ENCODE measurements at regions not wholly inside any gene's neighbourhood (a gene's known extent, or its start where the extent isn't known, plus 50 kb on each side); places are given as distances from the start of the nearest gene placed in this dataset.

- ATAC-seq (no peak), DNase-seq (no peak)
- H3K4me3 ChIP-seq, result no peak overlapping the region
- H3K27ac ChIP-seq, result no peak overlapping the region
- H3K36me3 ChIP-seq, result no peaks in the 10 kb centered on the region
- intact Hi-C loops (cut with DNase I), result no loop called here
- no peaks in the 10 kb centered on the region for H3K27me3 ChIP-seq
- no peaks in the 10 kb centered on the region for H3K9me3 ChIP-seq
- TF ChIP-seq, protein P1, sequence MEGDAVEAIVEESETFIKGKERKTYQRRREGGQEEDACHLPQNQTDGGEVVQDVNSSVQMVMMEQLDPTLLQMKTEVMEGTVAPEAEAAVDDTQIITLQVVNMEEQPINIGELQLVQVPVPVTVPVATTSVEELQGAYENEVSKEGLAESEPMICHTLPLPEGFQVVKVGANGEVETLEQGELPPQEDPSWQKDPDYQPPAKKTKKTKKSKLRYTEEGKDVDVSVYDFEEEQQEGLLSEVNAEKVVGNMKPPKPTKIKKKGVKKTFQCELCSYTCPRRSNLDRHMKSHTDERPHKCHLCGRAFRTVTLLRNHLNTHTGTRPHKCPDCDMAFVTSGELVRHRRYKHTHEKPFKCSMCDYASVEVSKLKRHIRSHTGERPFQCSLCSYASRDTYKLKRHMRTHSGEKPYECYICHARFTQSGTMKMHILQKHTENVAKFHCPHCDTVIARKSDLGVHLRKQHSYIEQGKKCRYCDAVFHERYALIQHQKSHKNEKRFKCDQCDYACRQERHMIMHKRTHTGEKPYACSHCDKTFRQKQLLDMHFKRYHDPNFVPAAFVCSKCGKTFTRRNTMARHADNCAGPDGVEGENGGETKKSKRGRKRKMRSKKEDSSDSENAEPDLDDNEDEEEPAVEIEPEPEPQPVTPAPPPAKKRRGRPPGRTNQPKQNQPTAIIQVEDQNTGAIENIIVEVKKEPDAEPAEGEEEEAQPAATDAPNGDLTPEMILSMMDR (IDR thresholded peaks at IDR 0.05), result no peak
- no peaks in the 10 kb centered on the region for H3K4me1 ChIP-seq
These were observed 607.2 kb downstream of the EFNA5 start for GRCh38 chr5:107063511-107063910.

DNA sequence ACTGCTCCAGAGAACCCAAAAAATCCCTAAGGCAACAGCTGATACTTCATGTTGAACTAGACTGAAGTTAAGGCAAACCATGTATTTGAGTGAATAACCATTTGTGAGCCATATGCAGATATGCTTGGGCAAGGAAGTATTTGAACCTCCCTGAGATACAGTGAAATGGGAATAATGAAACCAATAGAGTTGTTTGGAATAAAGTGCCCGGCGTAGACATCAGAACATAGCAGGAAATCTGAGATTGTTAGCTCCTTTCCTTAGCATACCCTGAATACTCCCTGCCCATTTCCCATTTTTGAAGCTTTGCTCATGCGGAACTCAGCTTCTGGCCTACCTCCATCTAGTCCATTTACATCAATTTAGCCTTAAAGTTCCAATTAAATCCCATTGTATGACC, 611.9 kb downstream of the EFNA5 start:
- ATAC-seq (no peak), DNase-seq (no peak)
- H3K27me3 ChIP-seq, result no peaks in the 10 kb centered on the region
- intact Hi-C loops (cut with DNase I), result no loop called here
- no peak overlapping the region for H3K27ac ChIP-seq
- no peak overlapping the region for H3K4me3 ChIP-seq
- no peaks in the 10 kb centered on the region for H3K36me3 ChIP-seq
- H3K9me3 ChIP-seq, result no peaks in the 10 kb centered on the region
- no peaks in the 10 kb centered on the region for H3K4me1 ChIP-seq
- TF ChIP-seq, protein P1 (IDR thresholded peaks at IDR 0.05), result no peak

DNA sequence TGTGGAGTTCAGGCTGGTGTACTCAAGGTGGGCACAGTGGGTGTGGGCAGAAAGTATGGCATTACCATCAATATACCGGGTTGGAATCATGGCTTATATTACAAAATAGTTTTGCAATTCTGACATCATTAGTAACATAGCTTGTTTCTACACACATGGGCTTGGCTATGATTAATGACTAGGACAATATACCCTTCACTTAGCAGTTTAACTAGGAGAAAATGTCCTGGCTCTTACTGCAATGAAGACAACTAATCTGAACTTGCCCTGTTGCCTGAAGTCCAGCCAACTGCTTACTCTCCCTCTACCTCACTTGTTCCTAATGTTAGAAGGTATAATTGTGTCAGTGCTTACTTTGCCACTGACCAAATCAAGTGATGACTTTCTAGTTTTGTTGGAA, 612.5 kb downstream of the EFNA5 start:
- ATAC-seq, result no peak

GRCh38 chr5:107056278-107056677, 614.5 kb downstream of the EFNA5 start:
- no peaks in the 10 kb centered on the region for H3K27me3 ChIP-seq
- H3K4me3 ChIP-seq, result no peak overlapping the region
- no peak overlapping the region for H3K27ac ChIP-seq
- ATAC-seq, result no peak
- H3K4me1 ChIP-seq, result no peaks in the 10 kb centered on the region
- TF ChIP-seq, protein P1 (IDR thresholded peaks at IDR 0.05), result no peak
- no peaks in the 10 kb centered on the region for H3K9me3 ChIP-seq
- DNase-seq, result no peak
- H3K36me3 ChIP-seq, result no peaks in the 10 kb centered on the region
- intact Hi-C loops (cut with DNase I), result no loop called here

More for the DNA sequence above, 612.5 kb downstream of the EFNA5 start:
- intact Hi-C loops (cut with DNase I), result no loop called here
- no peak overlapping the region for H3K4me3 ChIP-seq
- TF ChIP-seq, protein P1 (IDR thresholded peaks at IDR 0.05), result no peak
- H3K9me3 ChIP-seq, result no peaks in the 10 kb centered on the region
- H3K4me1 ChIP-seq, result no peaks in the 10 kb centered on the region
- no peak for DNase-seq
- no peak overlapping the region for H3K27ac ChIP-seq
- no peaks in the 10 kb centered on the region for H3K36me3 ChIP-seq
- H3K27me3 ChIP-seq, result no peaks in the 10 kb centered on the region

DNA sequence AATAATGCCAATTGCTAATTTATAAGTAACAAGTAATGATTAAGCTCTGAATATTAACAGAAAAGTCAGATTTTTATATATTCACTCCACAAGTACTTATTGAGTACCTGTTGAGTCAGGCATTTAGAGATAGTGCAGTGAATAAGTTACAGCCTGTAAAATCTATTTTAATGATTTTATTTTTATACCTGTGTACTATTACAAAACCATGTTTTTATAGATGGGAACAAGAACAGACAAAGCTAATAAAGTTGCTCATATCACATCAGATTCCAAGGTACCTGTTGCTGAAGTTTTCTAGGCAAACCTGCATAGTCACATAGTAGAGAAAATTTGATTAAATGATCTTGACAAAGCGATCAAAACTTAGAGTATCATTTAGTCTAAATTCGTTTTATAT, 623.7 kb downstream of the EFNA5 start:
- H3K9me3 ChIP-seq, result no peaks in the 10 kb centered on the region
- intact Hi-C loops (cut with DNase I), result no loop called here
- H3K27ac ChIP-seq, result no peak overlapping the region
- DNase-seq, result no peak
- no peaks in the 10 kb centered on the region for H3K27me3 ChIP-seq
- H3K36me3 ChIP-seq, result no peaks in the 10 kb centered on the region
- no peak for ATAC-seq
- no peaks in the 10 kb centered on the region for H3K4me1 ChIP-seq
- TF ChIP-seq, protein P1 (IDR thresholded peaks at IDR 0.05), result no peak
- no peak overlapping the region for H3K4me3 ChIP-seq

- intact Hi-C loops (cut with DNase I), result no loop called here
- Histone ChIP-seq H3K27ac (no peak overlapping the region), H3K36me3 (no peaks in the 10 kb centered on the region), H3K9me3 (no peaks in the 10 kb centered on the region), H3K4me1 (no peaks in the 10 kb centered on the region), H3K4me3 (no peak overlapping the region), H3K27me3 (no peaks in the 10 kb centered on the region)
- TF ChIP-seq, protein P1 (IDR thresholded peaks at IDR 0.05), result no peak
- no peak for ATAC-seq
- DNase-seq, result no peak
These were observed 627.1 kb downstream of the EFNA5 start for GRCh38 chr5:107043665-107044064.
